GM21786 (cell line): ENCODE measurements at regions not wholly inside any gene's neighbourhood (a gene's known extent, or its start where the extent isn't known, plus 50 kb on each side); places are given as distances from the start of the nearest gene placed in this dataset.

ENCODE experiments used
- ATAC-seq: cut with Tn5 transposase; IDR thresholded peaks from one replicate; pipeline ENCODE4 v1.9.1; 2021; ENCODE audit not compliant: unreplicated experiment

- no peak for ATAC-seq
These were observed 744.9 kb upstream of the ARRDC4 start for GRCh38 chr15:97215629-97216028.

DNA sequence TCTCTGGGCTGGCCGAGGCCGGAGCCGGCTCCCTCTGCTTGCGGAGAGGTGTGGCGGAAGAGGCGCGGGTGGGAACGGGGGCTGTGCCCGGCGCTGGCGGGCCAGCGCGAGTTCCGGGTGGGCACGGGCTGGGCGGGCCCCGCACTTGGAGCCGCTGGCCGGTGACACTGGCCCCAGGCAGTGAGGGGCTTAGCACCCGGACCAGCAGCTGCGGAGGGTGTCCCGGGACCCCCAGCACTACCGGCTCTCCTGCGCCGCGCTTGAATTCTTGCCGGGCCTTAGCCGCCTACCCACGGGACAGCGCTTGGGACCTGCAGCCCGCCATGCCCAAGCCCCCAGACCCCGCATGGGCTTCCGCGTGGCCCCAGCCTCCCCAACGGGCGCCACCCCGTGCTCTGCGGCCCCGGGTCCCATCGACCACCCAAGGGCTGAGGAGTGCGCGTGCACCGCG is 736.3 kb upstream of the ARRDC4 start:
- no peak for ATAC-seq

DNA sequence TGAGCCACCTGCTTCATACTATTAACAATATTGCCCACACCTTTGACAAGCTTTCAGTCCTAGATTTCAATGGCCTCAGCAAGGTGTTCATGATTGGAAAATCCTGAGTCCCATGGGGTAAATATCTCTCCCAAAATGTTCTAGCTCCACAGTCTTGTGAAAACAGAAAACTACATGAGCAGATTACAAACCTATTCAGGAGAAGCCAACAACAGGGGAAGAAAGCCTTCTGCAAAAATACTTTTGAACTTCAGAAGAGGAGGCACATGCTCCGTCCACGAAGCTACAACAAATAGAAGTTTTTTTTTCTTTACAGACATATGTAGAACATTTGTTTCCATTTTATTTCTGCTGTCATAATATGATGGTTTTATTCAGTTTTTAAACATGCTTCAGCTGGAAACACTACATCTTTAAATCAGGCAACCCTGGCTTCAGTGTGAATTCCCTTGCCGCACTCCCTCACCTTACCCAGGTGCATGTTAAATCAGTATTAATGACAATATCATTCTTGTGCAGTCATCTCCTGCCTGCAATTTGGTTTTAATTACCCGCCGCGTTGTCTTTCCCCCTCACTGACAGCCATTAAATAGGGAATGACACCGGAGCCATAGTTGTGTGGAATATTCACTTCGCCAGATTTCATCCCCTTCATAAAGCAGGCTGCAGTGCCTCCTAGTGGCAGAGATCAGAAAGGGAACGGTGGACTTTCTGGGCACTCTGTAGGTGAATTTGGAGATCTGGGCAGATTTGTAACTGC is 725.5 kb upstream of the ARRDC4 start:
- peak; percentile 58 for ATAC-seq

- no peak for ATAC-seq
These were observed 724.9 kb upstream of the ARRDC4 start for GRCh38 chr15:97235611-97235985.

DNA sequence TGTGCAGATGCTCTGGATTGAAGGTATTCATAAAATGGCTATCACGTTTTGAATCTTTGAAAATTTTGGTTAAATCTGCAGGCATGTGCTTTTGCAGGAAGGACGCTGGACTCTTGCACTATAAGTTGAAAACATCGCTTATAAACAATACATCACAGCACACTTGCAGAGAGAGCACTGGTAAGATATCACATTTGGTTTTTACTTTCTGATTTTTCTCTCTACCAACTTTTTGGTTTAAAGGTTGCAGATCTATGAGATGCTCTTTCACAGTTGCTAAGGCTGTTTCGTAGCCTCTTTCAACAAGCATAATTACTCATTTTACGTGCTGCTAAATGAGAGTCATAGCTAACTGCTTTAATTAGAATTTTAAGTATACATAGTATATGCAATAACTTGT is 724.4 kb upstream of the ARRDC4 start:
- ATAC-seq, result no peak

DNA sequence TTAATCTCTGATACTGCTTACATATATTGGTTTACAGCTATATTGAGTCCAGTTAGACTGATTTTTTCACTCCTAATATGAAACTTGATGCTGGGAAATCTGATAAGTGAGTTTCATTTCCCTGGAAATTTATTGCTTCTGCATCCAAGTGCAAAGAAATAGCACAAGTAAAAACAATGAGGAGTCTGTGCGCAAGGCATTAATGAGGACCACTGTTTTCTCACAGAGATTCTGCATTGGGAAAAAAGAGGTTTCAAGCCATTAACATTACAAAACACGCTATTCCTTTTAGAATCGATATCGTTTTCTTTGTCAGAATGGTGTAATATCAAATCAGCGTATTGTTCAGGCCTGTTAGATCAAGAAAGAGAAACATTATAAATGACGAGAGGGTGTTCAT is 723.3 kb upstream of the ARRDC4 start:
- ATAC-seq, result no peak

DNA sequence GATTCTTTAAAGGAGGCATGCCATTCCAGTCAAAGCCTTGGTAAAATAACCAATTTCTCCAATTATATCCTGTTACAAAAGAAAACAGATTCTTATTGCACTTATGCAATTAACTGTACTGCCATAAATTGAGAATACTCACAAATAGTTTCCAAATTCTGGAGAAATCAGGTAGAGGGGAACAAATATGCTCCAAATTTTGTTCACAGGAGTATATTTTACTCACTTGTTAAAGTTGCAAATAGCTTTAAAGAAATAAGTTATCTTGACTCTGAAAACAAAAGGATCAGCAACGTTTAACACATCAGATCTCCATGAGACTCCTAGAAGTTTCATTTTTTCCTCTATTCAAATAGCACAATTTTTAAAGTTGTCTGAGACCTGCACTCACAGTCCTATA is 712.1 kb upstream of the ARRDC4 start:
- no peak for ATAC-seq

DNA sequence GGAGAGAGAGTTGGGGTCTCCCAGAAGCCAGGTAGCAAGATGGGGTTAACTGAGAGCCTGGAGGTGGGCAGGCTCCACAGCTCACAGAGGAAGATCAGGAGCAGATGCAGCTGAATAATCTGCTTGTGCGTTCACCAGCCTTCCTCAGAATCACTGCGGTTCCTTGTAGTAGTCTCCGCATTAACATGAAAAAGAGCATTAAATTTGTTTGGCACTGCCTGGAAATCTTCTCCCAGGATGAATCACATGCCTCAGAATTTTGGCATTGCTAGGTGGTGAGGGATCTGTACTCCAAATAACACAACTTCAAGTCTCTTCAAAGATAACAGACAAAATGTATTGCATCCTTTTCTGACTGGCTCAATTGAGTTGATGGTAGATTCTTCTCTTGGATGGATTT is 700.6 kb upstream of the ARRDC4 start:
- no peak for ATAC-seq

DNA sequence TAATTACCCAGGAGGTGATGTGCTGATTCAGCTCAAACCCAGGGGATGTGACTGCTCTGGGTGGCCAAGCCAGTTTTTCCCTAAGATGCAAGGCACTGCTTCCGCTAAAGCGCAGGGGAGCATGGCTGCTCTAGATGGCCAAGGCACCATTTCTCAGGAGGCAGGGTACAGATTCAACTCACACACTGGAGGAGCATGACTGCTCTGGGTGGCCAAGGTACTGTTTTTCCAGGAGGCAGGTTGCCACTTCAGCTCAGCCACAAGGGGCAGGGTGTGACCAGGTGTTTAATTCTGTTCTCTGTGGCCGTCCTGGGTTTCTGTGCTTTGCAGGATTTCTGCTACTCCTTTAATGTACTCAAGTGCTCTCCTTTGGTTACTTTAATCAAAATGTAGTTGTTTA is 659.3 kb upstream of the ARRDC4 start:
- ATAC-seq, result no peak

- no peak for ATAC-seq
These were observed 644.1 kb upstream of the ARRDC4 start for GRCh38 chr15:97316362-97316761.

DNA sequence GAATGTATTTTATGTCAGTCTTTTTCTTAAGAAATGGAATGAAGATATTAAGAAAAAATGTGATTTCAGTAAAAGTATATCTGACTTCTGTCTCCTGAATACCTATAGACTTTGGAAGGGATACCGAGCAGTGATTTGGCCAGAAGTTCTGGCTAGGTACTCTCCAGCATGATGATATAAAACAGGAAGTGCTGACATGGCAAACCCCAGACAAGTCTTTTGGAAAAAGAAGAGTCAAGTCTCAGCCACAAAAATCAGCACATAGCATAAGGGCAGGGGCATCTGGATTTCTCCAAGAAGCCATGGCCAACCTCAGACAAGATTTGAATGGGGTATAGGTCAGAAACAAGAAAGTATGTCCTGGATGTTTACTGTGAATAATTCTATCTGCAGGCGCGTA is 643.3 kb upstream of the ARRDC4 start:
- ATAC-seq, result no peak

DNA sequence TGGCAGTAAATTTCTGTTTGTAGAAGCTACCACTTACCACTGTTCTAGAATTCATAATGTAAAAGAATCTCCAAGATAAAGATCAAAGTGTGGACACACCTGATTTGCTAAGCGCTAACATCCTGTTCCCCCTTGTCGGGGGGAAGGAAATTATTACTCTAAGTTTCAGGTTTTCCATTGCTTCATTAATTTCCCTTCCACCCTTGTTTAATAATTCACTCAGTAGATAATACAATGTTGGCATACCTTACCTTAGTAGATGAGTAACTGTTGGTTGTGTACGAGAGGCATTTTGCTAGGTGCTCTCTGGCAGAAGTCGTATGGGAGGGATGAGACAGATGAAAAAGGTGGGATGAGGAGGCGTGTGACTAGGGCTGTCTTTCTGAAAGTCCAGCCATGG is 641.2 kb upstream of the ARRDC4 start:
- ATAC-seq, result no peak

DNA sequence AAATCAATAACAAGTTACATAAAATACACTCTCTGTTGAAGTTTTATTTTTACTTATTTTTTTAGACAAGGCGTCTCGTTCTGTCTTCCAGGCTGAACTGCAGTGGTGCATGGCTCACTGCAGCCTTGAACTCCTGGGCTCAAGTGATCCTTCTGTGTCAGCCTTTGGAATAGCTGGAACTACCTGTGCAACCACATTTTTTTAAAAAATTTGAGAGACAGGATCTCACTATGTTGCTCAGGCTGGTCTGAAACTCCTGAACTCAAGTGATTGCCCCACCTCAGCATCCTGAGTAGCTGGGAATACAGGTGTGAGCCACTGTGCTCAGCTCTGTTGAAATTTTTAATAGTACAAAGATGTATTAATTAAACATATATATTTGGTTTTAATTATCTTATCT is 614.3 kb upstream of the ARRDC4 start:
- no peak for ATAC-seq

- no peak for ATAC-seq
These were observed 609.7 kb upstream of the ARRDC4 start for GRCh38 chr15:97350813-97351212.

DNA sequence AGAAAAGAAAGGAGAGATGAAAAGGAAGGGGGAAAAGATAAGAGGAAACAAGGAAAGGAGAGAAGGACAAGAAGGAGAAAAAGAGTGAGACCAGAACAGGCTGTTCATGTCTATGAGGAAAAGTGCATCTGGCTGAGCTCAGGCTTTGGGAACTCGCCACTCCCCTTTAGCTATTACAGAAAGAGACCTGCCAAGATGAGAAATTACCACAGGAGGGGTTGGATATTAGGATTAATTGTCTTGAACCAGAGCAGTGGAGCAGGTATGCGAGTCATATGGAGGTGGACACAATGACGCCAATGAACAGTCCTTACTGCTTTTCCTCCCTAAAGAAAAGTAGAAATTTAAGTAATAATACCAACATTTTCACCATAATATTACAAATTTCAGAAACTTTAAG is 577.0 kb upstream of the ARRDC4 start:
- no peak for ATAC-seq

DNA sequence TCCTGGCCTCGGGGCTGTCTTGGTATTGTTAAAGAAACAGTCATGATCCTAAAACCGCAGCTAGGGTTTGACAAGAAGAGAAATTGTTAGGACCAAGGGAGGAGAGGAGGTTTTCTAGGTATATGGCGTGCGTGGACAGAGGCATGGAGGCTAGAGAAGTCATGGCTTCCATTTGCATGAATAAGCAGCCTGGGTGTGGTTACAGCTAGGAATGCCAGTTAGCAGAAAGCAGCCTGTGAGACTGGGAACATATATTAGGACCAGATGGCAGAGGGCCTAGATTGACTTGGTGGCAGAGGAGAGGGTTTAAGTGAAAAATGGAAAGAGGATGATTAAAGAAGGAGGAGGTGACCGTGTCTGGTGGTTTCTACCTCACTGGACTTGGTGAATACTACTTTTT is 573.6 kb upstream of the ARRDC4 start:
- ATAC-seq, result no peak

DNA sequence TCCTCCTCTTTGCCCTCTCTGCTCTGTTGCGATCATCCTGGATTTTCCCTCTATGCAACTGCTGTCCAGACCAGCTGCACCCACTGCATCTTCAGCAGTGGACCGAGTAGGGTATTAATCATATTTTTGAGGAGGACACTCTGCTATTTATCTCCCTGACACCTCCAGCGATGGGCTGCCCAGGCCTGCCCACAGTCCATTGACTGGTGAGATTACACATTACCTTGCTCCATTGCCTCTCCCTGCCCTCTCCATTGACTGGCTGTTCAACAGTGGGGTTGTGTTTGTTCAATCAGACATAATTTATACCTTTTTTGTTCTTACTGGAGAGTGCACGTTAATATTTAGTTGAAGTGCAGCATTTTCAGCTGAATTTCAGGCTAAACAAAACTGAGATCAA is 559.3 kb upstream of the ARRDC4 start:
- ATAC-seq, result no peak

GRCh38 chr15:97401970-97402369 is 558.5 kb upstream of the ARRDC4 start:
- ATAC-seq, result no peak

GRCh38 chr15:97406841-97407240 is 553.7 kb upstream of the ARRDC4 start:
- no peak for ATAC-seq

GRCh38 chr15:97410897-97411575 is 549.5 kb upstream of the ARRDC4 start:
- no peak for ATAC-seq

GRCh38 chr15:97420130-97420529 is 540.4 kb upstream of the ARRDC4 start:
- no peak for ATAC-seq

DNA sequence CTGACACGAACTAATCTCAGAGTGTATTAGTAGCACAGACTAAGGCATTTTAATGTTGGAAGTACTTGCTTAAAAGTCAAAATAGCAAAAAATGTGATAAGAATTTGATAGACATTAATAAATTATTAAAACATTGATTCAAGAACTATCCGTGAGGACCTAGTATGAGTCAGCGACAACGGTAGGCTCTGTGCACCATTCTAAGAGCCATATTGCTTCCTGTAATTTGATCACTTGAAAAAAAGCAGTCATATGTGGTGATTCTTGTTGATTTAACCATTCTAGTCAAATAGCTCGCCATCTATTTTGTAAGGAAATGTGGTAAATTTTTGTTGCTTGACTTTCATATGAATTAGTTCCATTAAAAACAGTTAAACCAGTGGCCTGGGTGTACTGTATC is 534.9 kb upstream of the ARRDC4 start:
- no peak for ATAC-seq

- no peak for ATAC-seq
These were observed 517.4 kb upstream of the ARRDC4 start for GRCh38 chr15:97443101-97443500.
